Stimulated activated CD4-positive, alpha-beta T cell treated with anti-CD3 and anti-CD28 coated beads, Interleukin-2, amount 100 ng/mL, for 4 hours (primary cell): ENCODE measurements at regions not wholly inside any gene's neighbourhood (a gene's known extent, or its start where the extent isn't known, plus 50 kb on each side); places are given as distances from the start of the nearest gene placed in this dataset.
"Not testable (repeated sequence)": the region's sequence is repeated elsewhere in the genome, so short reads cannot be mapped to it uniquely, and the experiment has no call there.

Experiments
- DNase-seq: peaks from one replicate; pipeline ENCODE4 v3.0.0-alpha.2; 2020; ENCODE audit warnings: low read depth

DNA sequence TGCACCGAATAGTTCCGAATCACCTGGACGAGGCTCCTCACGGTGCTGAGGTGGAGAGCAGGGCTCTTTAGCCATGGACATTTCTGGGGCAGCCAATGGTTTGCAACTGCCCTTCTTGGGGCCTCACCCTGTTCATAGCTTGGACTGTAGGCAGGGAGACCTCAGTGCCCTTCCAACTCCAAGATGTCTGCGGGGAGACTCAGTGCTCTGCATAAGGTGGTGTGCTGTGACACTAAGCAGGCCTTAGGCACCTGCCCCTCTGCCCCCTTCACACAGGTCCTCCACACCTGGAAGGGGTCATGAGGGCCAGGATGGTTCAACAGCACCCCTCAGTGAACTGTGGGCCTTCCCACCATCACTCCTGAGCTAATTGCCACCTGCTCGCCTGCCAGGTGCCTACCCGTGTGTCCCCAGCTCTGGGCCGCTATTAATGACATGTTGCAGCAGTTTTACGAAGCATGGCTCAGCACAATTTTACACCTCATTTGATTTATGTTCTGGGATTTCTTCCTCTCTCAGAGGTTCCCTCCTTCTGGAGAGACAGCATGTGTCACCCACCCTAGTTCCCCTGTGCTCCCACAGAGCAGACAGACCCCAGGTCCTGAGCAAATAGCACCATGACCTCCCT lies 101.2 kb upstream of the SMAD3 start:
- DNase-seq: no peak

DNA sequence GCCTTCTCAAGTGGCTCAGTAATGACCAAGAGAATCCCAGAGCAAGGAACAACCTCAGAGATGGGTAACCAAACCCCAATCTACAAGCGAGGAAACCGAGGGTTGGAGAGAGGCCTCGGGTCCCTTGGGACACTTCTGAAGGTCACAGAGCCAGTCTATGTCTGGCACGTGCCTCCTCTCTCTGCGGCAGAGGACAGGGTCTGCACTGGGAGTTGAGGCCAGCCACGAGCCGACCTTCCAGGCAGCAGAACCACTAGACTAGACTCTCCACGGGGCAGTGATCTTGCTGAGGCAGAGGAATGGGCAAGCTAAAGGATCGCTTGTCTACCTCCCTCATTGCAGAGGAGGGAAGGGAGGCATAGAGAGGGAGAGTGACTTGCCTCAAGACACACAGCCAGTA lies 100.6 kb upstream of the SMAD3 start:
- no peak for DNase-seq

DNA sequence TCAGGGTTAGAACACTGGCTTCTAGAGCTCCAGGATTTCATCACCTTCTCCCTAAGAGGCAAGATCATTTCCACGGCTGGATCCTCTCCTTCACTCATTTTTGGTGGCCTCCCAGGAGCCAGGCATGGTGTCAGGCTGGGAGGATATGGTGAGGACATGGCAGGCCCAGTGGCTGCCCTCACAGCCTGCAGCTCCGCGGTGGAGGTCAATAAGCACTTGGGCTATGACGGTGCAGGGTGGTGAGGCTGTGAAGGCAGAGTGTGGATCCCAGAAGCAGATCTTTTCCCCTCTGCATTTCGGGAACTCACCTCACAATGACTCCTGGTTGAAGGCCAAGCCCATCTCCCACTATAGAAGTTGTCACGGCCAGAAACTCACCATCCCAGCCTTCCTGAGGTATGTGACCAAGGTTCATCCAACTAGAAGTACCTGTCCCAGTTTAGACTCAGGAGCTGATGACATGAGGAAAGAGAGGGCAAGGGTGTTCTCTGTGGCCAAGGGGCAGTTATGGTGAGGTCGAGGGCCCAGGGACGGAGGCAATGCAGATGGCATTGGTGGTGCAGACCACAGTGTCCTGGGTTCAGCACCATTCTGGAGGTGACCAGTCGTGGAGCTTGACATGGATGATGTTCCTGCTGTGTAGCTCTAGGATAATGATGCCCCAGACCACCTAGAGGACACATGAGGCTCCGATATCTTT lies 100.1 kb upstream of the SMAD3 start:
- no peak for DNase-seq

DNA sequence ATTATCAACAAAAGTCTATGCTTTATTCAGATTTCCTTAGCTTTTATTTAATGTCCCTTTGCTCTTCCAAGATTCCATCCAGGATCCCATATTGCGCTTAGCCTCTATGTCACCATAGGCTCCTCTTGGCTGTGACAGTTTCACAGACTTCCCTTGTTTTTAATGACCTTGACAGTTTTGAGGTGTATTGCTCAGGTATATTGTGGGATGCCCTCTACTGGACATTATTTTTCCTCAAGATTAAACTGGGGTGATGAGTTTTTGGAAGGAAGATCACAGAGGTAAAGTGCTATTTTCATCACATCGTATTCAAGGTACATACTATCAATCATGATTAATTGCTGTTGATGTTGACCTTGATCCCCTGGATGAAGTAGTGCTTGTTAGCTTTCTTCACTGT lies 99.1 kb upstream of the SMAD3 start:
- no peak for DNase-seq

DNA sequence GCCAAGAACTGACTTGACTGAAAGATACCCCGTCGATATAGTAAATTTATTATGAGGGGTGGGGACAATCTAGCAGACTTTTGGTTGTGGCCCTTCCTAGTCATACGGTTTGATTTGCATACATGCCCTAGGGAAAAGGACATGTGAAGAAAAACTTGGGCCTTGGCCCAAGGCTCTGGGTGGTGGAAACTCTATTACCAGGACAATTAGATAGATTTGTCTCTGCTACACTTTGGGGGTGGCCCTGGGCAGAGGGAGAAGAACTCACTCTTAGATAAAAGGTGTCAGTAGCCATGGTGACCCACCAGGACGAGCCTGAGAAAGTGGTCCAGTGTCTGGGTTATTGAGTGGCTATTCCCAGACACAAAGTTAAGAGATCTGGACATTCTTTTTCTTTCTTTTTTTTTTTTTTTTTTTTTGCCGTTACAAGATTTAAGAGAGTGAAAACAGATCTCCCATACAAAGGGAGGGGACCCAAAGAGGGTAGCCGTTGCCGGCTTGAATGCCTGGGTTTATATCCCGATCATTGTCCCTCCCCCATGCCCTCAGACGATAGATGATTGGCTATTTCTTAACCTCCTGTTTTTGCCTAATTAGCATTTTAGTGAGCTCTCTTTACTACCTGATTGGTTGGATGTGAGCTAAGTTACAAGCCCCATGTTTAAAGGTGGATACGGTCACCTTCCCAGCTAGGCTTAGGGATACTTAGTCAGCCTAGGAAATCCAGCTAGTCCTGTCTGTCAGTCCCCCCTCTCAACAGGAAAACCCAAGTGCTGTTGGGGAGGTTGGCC lies 96.4 kb upstream of the SMAD3 start:
- no peak for DNase-seq

DNA sequence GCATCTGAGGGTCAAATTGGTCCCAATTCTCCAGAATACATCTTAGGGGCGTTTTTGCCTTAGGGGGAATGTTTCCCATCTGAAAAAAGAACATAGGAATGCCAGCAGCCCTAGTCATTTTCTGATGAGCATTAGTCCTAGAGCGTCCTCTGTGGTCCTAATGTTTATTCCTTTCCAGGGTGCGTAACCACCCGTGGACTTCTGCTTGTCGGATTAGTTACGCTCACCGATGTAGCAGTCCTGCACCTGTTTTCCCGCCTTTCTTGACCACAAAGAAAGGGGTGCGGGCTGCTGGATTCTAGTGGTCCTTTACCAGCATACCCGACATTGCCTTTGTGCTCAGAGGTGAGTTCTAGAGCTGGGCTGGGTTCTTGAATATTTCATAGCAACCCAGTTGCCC lies 91.3 kb upstream of the SMAD3 start:
- DNase-seq: not testable (repeated sequence)

DNA sequence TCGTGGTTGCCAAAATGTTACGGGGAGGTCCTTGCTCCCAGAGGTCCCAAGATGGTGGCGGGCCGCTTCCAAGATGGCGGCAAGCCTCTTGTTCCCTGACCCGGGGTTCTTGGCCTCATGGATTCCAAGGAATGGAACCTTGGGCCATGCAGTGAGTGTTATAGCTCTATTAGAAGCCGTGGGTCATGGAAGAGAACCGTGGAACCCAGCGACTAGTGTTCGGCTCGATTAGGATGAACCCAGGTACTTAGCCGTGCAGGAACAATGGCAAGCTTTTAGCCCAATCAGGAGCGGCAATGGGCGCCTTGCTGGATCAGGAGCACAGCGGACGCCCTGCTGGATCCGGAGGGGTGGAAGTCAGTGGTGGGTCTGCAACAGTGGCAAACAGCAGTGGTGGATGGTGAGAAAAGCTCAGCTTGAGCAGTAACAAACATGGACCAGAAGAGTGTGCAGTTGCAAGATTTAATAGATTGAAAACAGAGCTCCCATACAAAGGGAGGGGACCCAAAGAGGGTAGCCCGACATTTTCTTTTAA lies 89.2 kb upstream of the SMAD3 start:
- DNase-seq: not testable (repeated sequence)

DNA sequence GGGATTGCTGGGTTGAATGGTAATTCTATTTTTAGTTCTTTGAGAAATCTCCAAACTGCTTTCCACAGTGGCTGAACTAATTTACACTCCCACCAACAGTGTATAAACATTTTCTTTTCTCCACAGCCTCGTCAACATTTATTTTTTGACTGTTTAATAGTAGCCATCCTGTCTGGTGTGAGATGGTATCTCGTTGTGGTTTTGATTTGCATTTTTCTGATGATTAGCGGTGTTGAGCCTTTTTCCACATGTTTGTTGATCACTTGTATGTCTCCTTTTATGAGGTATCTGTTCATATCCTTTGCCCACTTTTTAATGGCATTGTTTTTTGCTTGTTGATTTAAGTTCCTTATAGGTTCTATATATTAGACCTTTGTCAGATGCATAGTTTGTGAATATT lies 85.1 kb upstream of the SMAD3 start:
- not testable (repeated sequence) for DNase-seq

DNA sequence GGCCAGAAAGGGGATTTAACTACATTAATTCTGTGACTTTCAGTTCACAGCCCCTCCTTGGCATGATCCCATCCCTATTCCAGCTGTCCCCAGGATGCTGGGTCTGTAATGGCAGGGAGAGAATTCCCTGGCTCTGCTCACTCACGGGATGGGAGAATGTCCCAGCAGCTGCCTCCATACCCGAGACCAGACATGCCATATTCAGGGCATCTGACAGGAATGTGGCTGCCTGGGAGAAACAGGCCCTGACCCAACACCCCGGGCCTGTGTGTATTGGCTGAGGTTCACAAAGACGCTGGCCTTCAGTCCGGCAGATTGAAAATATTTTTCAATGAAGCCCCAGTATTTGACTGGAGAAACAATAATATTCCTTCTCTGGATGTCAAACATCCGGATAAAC lies 83.6 kb upstream of the SMAD3 start:
- no peak for DNase-seq

DNA sequence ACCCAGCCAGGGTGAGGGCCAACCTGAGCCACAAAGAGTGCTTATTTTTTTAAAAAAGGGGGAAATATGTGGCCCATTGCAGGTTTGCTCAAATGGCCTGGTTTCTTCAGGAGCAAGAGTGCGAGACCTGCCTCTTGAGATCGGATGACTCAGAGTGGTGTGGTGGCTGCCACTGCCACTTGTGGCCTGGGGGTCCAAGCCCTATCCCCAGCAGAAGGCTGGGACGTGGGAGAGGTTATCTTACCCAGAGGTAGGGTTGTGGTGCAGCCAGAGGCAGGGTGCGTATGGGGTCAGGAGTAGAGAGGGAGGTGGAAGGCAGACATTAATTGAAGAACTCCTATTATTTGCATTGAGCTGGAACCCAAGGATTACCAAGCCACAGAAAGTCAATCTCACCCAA lies 83.2 kb upstream of the SMAD3 start:
- no peak for DNase-seq

DNA sequence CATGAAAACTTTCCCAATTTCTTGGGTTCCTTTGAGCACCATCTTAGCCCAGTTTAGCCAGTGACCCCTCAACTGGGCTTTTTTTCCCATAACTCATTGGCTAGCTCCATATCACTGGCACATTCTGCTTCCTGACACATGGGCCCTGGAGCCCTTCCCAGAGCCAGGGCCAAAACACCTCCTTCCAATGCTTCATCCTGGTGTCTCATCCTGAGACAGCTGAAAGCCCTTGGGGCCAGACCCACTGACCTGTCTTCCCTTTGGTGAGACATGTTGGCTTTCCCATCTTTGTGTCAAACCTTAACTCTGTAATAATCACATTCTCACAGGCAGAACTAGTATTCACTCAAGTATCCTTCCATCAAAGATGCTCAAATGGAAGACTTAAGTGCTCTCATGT lies 82.6 kb upstream of the SMAD3 start:
- DNase-seq: no peak

DNA sequence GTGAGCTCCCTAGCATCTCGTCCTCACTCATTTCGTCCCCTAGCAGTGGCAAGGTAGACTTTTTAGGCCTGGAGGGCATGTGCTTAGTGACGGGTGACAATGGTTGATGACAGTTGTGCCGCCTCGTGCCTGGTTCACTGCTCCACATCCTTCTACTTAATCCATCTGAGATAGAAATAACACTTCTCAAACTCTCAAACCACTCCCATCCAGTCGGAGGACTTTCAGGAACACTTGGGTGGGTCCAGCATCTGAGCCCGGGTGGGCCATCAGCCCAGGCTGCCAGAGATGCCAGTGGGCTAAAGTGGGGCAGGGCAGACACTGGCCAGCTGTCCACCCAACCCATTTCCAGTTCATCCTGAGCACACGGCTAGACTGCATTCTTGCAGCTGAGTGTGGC lies 79.7 kb upstream of the SMAD3 start:
- DNase-seq: no peak

DNA sequence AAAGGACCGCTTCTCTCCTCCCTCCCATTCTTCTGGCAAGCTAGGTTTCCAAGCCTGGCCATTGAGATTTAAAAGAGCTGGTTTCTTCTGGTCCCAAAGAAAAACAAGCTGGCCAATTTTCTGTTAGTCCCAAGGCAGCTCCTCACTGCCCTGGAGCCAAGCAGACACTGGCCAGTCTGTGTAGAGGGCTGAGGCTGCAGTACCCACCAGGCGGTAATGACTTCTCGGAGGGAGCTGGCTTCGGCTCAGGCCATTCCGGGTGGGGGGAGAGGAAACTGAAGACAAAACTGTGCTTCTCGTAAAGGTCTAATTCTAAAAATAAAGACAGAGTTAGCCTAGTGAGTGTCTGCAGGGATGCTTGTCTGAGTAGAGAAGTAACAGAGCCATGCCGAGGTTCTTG lies 78.5 kb upstream of the SMAD3 start:
- DNase-seq: no peak

DNA sequence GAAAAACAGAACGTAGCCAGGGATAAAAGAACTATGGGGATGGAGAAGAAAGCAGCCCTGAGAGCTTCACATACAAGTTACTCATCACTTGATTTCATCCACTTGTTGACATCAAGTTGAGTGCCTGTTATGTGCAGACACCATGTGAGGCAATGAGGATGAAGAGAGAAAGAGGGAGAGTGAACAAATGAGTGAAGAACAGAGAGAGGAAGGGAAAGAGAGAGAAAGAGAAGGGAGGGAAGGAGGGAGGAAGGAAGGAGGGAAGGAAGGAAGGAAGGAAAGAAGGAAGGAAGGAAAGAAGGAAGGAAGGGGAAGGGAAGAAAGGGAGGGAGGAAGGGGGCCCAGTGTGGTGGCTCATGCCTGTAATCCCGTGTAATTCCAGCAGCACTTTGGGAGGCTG lies 72.3 kb upstream of the SMAD3 start:
- DNase-seq: no peak

DNA sequence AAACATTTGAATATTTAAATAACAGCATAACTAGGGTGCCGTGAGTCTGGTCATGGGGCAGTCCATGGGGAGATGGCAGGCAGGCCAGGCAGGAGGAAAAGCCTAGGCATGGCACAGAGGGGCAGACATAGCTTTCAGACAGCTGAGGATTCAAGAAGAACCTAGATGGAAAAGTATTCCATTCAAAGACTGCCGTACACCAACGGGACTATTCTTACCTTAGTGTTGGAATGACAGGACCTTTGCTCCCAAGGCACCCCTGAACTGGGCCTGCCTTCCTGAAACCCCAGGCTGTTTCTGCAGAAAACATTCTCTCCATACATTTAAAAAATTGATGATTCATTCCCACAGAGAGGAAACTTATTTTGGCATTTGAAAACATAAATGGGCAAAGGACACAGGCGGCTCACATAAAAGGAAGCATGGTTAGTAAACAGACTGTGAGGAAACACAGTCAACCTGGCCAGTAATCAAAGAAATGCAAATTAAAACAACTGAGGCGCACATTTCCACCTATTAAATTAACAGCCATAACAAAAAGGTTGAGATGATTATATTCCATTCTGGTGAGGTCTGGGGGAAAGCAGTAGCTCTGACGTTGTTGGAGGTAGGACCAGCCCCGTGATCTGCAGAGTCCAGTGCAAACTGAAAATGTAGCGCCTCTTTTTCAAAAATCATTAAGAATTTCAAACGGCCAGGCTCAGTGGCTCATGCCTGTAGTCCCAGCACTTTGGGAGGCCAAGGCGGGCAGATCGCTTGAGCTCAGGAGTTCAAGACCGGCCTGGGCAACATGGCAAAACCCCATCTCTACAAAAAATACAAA lies 71.3 kb upstream of the SMAD3 start:
- DNase-seq: no peak

DNA sequence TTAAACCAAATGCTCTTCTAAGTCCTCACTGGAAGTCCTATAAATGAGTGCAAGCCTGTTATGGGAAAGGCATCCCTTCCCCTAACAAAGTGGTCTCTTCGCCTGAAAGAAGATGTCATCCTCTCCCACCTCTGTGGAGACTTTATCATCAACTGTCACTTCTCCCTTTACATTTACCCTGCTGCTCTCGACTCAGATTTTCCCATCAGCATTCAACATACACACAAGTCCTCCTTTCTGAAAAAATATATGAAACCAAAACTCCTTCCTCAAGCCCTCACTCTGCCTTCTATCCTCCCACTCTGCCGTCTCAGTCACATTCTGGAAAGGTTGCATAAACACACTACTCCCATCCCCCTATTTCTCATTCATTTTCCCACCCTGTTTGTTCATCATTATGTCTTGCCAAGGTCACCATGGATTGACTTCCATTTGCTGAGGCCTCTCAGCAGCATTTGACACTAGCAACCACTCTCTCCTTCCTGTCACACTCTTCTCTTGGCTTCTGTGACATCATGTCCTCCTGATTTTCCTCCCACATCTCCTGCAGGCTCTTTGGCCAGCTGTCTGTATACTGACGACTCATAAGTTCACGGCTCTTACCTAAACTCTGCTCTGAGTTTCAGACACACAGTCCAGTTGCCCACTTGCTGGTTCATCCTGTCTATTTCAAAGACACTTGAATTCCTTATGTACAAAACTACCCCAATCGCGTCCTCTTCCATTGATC lies 70.3 kb upstream of the SMAD3 start:
- DNase-seq: no peak

DNA sequence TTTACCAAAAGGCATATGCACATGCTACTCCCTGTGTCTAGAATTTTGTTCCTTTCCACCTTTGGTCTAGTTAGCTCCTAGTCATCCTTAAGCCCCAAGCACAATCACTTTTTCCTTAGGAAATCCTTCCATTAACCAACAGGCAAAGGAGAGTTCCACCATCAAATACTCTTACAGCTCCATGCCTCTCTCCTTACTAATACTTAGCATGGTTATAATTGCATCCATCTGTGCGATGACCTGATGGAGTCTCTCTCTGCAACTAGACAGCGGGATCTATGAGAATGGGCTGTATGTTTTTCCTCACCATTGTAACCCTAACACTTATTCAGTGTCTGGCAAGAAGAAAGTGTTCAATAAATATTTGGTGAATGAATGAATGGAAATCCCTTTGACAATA lies 69.3 kb upstream of the SMAD3 start:
- no peak for DNase-seq

DNA sequence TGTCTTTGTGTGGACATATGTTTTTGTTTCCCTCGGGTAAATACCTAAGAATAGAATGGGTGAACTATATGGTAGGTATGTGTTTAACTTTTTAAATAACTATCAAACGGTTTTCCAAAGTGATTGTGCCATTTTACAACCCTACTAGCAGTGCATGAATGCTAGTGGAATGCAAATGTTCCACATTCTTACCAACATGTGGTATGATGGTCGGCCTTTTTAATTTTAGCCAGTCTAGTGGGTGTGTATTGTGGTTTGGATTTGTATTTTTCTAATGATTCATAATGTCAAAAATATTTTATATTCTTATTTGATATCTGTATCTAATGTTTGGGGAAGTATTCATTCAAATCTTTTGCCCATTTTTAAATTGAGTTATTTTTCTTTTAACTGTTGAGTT lies 68.2 kb upstream of the SMAD3 start:
- no peak for DNase-seq

DNA sequence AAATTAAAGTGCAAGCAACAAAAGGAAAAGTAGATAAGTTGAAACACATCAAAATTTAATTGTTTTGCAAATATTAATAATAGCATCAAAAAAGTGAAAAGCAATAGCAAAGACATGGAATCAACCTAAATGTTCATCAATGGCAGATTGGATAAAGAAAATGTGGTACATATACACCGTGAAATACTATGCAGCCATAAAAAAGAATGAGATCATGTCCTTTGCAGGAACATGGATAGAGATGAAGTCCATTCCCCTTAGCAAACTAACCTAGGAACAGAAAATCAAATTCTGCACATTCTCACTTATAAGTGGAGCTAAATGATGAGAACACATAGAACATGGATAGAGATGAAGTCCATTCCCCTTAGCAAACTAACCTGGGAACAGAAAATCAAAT lies 67.2 kb upstream of the SMAD3 start:
- DNase-seq: not testable (repeated sequence)

DNA sequence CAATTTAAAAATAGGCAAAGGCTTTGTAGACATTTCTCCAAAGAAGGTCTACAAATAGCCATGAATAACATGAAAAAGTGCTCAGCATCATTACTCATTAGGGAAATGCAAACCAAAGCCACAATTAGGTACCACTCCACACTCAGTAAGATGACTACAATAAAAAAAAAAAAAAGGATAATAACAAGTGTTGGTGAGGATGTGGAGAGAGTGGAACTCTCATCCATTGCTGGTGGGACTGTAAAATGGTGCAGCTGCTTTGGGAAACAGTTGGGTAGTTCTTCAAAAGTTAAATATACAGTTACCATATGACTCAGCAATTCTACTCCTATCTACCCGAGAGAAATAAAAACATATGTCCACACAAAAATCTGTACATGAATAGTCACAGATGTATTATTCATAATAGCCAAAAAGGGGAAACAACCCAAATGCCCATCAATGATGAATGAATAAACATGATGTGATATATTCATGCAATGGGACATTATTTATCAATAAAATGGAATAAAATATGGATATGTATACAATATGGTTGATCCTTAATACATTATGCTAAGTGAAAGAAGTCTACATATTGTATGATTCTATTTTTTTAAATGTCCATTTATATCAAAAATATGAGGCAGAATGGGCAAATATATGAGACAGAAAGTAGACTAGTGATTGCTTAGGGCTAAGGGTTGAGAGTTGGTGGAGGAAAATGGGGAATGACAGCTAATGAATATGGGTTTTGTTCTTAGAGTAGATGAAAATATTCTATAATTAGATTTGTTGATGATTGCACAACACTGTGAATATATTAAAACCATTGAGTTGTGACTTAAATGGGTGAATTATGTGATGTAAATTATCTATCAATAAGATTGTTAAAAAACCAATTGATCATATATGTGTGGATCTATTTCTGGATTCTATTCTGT lies 66.1 kb upstream of the SMAD3 start:
- DNase-seq: no peak
